ENCODE measurements at regions not wholly inside any gene's neighbourhood (a gene's known extent, or its start where the extent isn't known, plus 50 kb on each side); places are given as distances from the start of the nearest gene placed in this dataset.

DNA sequence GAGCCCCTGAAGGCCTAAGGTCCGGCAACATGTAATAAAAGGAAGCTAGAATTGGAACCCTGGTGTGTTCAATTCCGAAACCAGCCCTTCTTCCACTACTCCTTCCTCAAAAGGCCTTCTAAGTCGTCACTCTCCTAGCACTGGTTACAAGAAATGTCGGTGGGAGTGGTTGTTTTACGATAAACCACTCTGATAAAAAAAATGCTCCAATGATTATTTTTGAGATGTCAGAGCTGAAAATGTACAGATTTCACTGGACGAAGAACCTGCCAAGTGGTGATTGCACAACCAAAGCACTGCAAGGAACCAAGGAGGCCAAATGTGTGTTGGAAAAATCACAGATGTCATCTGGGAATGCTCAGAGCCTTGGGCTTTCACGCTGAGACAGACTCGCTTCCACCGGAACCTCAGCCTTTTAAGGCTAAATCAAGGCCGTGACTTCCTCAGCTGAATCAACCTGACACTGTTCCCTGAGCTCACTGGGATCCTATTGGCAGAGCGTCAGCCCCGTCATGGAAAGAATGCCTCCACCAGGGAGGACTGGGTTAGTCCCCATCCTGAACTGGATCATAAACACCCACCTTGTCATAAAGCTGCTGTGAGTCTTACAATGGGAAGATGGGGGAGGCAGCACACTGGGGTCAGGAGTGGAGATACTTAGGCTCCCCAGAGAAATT, 108.1 kb upstream of the THBS1 start:
- DNase-seq (ENCODE audit: low read depth in 2 of 2) = no peak

DNA sequence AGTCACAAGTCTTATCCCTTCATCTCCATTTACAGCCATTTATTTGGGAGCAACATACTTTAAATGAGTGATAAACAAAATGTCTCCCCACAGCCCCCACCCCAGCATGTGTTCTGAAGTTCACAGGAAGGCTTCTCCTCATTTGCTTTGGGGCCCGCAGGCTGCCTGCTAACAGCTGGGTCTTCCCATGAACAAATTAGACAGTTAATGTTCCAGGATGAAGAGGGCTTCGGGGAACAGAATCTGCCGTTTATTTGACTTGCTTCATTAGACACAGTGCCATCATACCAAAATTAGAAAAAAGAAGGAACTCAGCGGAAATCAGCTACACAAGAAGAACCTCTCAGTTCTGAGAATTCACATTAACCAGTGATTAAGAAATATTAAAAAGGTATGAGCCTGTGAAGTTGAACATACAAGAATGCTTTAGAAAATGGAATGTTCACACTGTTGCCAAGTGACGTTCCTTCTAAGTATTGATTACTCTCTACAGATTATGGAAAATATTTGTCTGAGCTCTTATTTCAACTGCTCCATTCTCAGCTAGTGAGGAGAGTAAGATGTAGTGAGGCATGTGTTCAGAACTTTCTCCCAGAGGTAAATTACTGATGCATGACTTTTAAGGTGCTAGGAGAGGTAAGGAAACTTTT, 107.5 kb upstream of the THBS1 start:
- no peak for DNase-seq (ENCODE audit: low read depth in 2 of 2)

DNA sequence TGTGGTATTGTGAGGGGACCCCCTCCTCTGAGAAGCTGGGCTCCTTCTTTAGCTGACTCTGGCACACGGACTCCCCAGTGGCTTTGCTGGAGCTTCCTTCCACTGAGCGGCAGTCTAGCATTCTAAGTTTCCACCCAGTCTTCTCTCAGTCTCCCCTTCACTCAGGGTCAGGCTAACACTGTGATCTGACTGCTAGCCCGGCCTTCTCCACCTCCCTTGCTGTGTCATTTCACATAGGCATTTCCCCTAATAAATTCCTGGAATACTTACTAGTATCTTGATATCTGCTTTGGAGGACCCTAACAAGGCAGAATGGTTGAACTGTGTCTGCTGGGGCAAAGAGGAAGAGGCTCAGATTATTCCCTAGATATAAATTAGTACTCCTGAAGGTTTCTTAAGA, 106.2 kb upstream of the THBS1 start:
- no peak for DNase-seq (ENCODE audit: low read depth in 2 of 2)

DNA sequence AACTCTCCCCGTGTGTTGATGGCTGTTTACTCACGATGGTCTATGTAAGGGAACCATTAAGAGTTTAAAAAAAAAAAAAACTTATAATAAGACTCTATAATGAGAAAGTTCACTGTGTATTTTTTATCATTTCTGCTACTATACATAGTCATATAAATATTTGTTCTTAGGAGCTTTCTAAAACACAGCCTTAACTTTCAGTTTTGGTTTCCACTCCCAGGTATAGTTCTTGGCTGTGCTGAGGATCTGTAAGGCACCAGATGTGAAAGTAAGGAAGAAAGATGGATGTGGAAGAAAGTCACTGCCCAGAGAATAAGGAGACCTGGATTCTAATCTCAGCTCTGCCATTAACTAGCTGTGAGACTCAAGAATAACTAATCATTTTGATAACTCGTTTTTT, 101.9 kb upstream of the THBS1 start:
- no peak for DNase-seq (ENCODE audit: low read depth in 2 of 2)

DNA sequence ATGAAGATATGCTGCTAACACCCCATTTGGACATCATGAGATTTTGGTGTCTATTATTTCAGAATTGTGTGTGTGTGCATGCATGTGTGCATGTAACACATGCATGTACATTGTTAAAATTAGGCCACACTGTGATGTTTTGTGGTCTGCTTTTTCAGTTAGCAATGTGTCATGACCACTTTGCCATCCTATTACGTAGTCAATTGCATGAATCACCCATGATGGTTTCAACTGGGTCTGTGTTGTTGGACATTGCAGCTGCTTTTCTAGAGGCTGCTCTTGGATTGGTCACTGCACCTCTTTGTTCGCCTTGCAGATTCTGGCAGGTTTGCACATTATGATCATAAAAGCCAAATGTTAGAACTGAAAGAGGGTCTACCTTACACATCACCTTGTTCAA, 101.0 kb upstream of the THBS1 start:
- no peak for DNase-seq (ENCODE audit: low read depth in 2 of 2)

DNA sequence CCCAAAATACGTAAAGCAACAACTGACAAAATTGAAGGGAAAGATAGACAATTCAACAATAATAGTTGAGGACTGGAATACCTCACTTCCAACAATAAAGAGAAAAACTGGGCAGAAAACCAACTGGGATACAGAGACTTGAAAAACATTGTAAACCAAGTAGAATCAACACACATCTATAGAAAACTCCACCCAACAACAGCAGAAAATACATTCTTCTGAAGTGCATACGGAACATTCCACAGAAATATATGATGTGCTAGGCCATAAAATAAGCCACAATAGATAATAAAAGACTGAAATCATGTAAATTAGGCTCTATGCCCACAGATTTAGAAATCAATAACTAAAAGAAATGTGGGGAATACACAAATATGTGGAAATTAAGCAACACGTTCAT, 98.4 kb upstream of the THBS1 start:
- DNase-seq (ENCODE audit: low read depth in 2 of 2) = no peak

DNA sequence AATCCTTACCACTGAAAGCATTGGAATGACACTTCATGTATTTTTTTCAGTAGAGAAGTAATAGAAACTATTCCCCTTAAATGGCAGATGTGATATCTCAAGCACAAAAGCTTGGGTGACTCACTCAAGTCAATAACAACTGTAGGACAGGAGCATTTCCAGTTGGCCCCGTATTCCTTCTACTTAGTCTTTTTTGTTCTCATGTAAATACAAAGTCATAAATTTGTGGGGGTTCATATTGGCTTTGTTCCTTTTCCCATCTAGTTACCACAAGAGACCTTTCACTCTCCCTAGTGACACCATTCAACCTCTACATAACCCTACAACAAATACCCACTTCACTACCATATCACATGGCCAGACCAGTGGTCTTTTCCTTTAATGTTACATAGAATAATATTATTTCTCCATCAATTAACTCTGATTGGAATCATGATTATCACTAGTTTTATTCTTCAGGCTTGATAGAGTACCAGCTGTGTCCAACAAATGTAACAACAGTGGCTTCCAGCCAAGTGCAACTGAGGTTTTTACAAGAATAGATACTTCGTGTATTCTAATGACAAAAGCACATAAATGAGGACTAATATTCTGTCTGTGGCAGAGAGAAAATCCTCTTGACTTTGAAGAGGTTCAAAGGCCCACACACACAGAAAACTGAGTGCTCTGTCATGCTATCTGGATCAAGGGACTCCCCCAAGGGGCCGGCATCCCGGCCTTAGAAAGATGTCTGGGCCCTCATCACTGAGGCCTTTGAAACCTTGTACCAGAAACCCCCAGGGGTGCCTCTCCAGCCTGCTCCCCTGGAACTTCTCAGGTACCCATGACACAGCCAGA, 94.0 kb upstream of the THBS1 start:
- DNase-seq (ENCODE audit: low read depth in 2 of 2) = no peak

DNA sequence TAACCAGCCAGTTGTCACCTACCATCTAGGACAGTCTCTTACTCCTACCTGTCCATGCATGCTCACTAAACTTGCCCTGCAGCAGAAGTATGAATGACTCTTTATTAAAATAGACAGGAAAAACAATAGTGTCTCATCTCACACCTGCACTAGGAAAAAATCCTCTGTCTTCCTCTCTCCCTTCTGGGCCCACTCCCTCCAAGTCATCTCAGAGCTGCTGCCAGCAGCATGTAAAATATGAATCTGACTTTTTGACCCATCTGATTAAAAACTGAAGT, 93.5 kb upstream of the THBS1 start:
- DNase-seq (ENCODE audit: low read depth in 2 of 2) = no peak

DNA sequence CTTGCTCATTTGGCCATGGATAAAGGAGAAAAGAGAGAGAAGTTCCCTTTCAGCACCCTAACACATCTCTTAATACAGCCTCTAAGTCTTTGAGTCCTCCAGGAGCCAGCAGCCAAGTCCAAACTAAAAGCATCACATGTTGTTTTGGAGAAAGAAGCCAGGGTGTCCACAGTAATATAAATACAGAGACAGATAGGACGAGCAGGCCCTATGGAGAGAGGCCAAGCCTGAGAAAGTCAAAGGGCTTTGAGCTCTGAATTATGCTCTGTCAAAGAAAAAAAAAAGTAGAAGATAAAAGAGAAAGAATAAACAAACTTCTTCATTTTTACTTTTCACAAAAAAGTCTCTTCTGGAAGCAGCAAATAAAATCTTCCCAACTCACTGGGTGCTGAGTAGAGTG, 92.4 kb upstream of the THBS1 start:
- DNase-seq (ENCODE audit: low read depth in 2 of 2) = no peak

DNA sequence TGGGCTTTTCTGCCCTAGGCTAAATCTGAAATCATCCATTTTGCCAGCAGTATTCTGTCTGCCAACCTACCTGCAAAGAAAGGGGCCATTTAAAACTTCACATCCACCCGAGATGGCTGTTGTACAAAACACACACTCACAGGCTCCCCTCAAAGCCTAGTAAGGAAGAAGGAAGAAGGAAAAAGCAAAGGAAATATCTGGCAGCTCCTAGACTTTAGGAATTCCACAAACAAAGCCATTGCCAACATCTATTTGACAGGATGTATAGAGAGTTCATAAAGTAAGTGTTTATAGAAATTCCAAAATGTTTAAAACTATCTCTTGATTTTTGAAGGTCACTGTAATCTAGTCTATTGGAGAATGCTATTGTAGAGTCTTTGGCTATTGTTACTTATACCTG, 91.9 kb upstream of the THBS1 start:
- no peak for DNase-seq (ENCODE audit: low read depth in 2 of 2)

DNA sequence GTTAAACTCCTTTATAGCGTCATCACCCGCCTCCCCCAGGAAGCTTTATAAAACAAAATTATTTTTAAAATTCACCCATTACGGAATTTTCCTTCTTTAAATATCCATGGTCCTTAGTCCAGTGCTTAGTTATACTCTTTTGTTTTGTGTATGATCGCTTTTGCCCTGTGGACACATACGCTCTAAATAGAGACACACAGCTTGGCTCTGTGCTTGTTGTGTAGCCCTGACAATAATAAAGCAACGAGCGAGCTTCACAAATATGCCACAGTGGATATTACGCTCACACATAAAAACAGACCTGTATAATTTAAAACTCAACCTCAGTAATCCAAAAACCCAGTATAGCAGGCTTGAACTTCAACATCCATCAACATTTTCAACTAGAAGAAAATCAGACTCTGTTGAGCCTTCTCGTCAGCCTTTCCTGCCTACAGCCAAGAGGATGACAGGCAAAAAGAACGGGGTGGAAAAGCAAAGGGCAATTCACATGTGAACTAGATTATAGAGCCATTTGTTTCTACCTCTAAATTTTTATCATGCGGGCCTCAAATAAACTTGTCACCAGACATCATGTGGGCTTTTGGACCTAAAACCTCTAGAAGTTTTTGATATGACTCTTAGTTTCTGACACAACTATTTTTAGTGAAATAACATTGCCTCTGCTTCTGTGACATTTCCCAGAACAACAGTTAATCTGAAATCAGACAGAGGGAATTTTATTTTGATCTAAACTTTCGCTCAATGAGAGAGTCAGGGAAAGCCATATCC, 89.6 kb upstream of the THBS1 start:
- DNase-seq (ENCODE audit: low read depth in 2 of 2) = no peak

DNA sequence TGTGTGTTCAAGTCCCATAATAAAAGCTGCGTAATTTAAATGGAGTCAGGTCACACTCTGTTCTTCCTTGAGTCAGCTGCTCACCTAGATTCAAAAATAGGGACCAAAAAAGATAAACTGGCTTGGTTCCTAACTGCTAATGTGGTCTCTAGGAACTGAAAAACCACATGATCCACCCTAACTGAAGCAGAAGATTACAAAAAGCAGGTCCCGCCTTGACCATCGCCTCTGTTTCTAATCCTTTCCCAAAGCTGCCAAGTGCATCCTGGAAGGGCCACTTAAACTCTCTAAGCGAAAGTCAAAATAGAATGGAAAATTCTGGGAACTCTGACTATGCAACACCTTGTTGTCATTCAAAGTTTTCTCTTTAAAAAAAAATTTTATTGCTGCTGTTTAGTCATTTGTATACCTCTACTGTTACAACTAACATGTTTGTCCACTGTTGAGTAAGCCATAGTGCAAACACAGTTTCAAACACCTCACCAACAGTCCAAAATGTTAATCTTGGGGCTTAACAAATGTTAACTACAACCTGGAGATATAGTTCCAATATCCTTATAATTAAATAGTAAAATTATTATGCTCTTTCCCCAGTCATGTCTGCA, 88.9 kb upstream of the THBS1 start:
- no peak for DNase-seq (ENCODE audit: low read depth in 2 of 2)

DNA sequence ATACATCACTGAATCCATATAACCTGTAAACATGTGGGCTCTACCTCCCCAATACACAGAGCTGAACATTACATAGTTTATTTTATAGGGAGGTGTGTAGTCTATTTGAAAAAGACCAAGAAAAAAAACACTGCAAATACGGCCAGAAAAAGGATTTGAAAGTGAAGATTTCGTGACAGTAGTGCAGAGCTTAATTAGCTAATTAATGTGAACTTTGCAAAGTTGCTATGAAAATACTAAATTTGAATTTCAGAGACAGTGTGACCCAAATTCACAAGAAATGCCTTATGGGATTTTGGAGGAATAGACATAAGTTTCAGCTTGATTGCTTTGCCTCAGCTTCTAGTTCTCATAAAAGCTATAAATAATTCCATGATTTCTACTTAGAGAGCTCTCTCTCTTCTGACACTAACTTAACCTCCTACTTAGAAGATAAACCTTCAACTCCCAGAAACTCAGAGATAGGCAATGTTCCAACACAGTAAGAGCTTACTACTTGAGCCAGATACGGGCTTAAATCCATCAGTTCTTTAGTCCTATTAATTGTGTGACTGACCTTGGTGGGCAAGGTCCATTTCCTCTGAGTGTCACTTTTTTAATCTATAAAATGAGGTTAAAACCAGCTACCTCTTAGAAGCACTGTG, 87.3 kb upstream of the THBS1 start:
- DNase-seq (ENCODE audit: low read depth in 2 of 2) = no peak

DNA sequence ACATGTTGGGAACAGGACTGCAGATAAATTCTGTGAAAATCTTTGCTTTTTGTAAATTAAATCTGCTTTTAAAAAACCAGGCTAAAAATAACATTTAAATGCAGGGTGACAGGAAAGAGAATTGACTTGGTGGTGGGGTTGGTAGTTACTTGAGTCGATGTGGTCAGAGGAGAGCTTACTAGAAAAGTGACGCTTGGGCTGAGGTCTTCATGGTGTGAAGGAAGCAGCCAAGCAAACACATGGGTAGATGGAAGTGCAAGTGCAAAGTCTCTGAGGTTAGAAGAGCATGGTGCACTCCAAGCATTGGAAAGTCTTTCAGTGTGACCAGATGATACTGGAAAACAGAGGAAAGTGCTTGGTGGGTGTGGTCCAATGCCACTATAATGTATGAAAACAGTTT, 86.4 kb upstream of the THBS1 start:
- DNase-seq (ENCODE audit: low read depth in 2 of 2) = no peak

DNA sequence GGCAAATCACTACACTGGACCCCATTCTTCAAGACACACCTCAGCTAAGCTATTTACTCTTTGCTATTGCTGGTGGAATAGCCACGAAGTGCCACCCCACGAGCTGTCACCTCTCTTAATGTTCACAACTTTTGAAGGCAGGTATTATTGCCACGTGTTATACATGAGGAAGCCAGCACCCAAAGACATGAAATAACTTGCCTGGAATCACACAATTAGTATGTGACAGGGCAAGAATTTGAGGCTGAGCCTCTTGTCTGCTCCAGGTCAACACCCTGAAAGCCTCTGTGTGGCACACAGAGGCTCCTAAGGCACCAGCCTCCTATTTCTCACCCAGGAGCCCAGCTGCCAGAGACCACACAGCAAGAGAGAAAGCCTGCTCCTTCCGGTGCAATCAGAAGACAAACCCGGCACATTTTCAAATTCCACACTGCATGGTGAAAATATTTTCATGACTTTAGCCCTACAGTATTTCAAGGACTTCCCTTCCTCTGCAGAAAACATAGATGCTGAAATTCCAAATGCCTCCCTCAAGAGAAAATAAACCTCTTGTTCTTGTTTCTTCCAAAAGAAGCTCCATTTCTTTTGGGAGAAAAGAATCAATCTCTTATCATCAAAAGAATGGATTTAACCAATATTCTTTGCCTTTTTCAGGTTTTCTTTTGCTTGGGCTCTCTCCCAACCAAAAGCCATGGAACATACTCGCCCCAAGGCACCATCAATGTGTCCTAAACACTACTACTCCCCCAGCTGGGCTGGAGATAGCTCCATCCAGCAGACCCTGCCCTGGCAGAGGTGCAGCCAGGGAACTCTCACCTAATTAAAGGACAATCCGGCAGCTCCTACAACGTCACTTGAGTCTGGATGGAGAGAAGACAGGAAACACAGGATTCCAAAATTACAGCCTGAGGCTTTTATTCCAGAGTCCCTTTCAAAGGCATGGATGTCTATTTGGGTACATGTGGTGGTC, 84.7 kb upstream of the THBS1 start:
- no peak for DNase-seq (ENCODE audit: low read depth in 2 of 2)

DNA sequence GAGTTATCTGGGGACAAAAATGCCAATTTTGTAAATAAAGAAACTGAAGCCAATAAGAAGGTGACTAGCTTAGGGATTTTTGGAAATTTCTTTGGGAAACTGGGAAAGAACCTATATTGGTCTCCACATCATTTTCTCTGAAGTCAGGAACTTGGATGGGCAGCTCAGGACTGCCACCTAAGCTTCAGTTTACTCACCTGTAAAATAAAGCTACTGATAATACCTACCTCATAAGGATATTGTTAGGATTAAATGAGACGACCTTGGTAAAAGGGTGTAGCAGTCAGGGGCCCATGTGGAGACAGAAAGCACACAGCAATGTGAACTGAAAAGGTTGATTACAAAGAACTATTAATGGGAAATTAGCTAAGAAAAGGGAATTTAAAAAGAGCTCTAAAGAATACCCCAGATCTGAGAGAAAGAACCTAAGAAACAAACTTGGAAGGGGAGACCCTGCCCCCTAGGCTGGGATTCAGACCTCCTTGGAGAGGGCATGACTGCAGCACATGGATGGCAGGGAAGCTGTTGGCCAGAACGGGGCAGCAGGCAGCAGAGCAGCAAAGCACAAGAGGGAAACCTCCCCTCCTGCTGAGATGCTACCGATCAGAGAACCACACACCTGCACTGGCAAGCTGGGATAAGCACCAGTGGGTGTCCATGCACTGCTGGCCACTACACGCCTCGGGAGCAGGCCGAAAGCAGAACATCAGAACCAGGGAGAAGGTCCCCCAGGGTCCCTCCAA, 83.7 kb upstream of the THBS1 start:
- DNase-seq (ENCODE audit: low read depth in 2 of 2) = no peak

DNA sequence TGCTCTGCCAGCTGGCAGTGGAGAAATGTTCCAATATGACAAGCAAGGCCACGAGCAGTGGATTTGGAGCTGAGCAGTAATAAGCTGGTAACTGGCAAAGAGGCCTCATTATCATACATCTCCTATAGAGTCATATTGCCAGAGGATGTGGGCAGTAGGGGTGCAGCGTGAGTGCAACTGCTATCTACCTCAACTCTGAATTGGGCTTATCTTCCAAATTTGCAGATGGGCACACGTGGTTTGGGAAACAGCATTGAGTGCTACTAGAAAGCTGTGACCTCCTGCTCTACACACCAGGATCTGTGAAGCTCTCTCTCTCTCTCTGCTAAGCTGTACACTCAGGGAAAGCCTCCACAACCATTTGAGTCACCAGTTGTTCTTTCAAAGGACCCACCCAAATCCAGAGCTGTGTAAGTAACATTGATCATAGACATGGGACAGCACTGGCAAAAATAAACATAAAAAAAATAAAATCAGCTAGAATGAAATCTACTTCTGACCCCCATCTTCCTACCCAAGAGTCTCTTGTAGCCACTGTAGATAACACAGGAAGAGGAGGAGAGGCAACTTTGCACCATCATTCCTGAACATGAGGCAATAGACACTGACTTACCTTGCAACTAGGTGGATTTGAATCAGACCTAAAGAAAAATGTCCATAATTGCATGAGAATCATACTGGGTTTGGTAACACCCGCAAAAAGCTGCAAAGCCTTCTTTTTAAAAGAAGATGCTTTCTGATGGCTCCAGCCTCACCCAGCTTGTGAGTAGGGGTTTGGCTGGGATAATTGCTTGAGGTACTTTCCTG, 82.9 kb upstream of the THBS1 start:
- DNase-seq (ENCODE audit: low read depth in 2 of 2) = no peak

DNA sequence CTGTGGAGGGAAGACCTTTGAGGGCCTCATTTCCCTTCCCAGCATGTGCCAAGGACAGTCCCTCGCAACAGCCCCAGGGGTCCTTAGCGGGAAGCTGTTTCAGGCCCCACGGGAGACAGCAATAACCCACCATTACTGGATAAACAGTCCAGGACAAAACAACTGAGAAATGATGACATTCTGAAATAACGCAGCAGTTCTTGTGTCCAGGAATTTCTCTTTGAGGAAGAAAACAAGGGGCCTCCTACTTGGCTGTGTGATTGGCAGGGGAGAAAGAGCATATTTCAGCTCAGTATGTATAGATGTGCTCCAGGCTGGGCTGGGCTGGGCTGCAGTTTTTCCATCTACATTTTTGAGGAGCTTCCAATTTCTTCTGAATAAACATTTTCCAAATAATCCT, 82.2 kb upstream of the THBS1 start:
- no peak for DNase-seq (ENCODE audit: low read depth in 2 of 2)

DNA sequence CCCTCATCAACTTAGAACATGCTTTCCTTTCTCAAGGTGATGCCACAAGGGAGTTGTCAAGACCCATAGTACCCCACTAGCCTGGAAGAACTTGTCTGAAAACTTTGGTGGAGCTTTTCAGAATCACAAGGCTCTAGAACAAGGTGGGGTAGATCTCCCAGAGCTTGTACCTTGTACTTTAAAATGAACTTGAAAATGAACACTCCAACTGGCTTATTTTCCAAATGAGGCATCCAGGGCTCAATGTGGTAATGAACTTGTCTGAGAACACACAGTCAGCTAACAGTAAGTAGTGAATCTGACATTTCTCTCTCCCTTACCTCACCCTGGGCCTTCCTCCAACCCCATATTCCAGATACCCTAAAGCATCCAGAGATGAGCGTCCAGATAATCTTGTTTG, 81.8 kb upstream of the THBS1 start:
- no peak for DNase-seq (ENCODE audit: low read depth in 2 of 2)
